MM.1S (cell line): ENCODE measurements at regions not wholly inside any gene's neighbourhood (a gene's known extent, or its start where the extent isn't known, plus 50 kb on each side); places are given as distances from the start of the nearest gene placed in this dataset.

Source experiments
- EZH2 ChIP-seq: fragments of 300-600 bp; sonication (generic); optimal IDR thresholded peaks from 2 replicates; pipeline ENCODE3; 2017; ENCODE audit warnings: low read depth, mild to moderate bottlenecking, antibody characterized with exemption, low read length, mixed read lengths
- EZH2phosphoT487 ChIP-seq: fragments of 300-600 bp; sonication (generic); IDR thresholded peaks from 2 replicates; pipeline ENCODE4 v1.6.1; 2018; ENCODE audit warnings: antibody characterized with exemption, low read length
- TF ChIP-seq, protein P1 (sequence below): fragments of 300-600 bp; sonication (generic); IDR thresholded peaks from 2 replicates; pipeline ENCODE4 v1.5.1; 2016; ENCODE audit warnings: antibody characterized with exemption, low read length, mixed read lengths

DNA sequence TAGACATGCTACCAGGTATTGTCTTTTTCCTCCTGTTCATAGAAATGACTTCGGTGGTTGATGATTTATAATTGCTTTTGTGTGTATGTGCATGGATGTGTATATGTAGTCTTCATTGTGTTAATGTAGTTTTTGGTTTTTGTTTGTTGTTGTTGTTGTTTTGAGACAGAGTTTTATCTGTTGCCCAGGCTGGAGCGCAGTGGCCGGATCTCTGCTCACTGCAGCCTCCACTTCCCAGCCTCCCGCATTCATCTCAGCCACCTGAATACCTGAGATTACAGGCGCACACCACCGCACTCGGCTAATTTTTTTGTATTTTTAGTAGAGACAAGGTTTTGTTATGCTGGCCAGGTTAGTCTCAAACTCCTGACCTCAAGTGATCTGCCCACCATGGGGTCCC lies 75.2 kb downstream of the HFE start:
- no peak for TF ChIP-seq EZH2
- TF ChIP-seq, protein P1, sequence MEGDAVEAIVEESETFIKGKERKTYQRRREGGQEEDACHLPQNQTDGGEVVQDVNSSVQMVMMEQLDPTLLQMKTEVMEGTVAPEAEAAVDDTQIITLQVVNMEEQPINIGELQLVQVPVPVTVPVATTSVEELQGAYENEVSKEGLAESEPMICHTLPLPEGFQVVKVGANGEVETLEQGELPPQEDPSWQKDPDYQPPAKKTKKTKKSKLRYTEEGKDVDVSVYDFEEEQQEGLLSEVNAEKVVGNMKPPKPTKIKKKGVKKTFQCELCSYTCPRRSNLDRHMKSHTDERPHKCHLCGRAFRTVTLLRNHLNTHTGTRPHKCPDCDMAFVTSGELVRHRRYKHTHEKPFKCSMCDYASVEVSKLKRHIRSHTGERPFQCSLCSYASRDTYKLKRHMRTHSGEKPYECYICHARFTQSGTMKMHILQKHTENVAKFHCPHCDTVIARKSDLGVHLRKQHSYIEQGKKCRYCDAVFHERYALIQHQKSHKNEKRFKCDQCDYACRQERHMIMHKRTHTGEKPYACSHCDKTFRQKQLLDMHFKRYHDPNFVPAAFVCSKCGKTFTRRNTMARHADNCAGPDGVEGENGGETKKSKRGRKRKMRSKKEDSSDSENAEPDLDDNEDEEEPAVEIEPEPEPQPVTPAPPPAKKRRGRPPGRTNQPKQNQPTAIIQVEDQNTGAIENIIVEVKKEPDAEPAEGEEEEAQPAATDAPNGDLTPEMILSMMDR: no peak
- TF ChIP-seq EZH2phosphoT487: no peak
